ENCODE measurements at regions not wholly inside any gene's neighbourhood (a gene's known extent, or its start where the extent isn't known, plus 50 kb on each side); places are given as distances from the start of the nearest gene placed in this dataset.

- Histone ChIP-seq H2BK120ac (ENCODE audit: low read depth, low read length, poor library complexity, severe bottlenecking) (no peak overlapping the region), H2AFZ (ENCODE audit: low read length) (no peak overlapping the region), H3K9me3 (ENCODE audit: control insufficient read depth, low read depth, low read length) (no peaks in the 10 kb centered on the region), H4K8ac (replicated peaks; ENCODE audit: insufficient read length, low read depth, low read length) (no peak overlapping the region), H2BK5ac (ENCODE audit: insufficient read length, low read length) (no peak overlapping the region), H3K14ac (ENCODE audit: insufficient read depth, low read length) (no peak overlapping the region), H2AK5ac (ENCODE audit: insufficient read length, low read length) (no peak overlapping the region), H3T11ph (ENCODE audit: low read length) (no peak overlapping the region), H3K4me2 (ENCODE audit: insufficient read depth, insufficient read length, low read length) (no peak overlapping the region), H2BK12ac (ENCODE audit: insufficient read length, low read depth, low read length) (no peak overlapping the region), H3K23ac (ENCODE audit: insufficient read length, low read depth, low read length) (no peak overlapping the region), H2BK15ac (ENCODE audit: low read depth, low read length) (no peak overlapping the region), H3K56ac (ENCODE audit: insufficient read length, low read depth, low read length) (no peak overlapping the region), H3K79me2 (ENCODE audit: insufficient read depth, low read length) (no peaks in the 10 kb centered on the region), H3K23me2 (ENCODE audit: insufficient read length, low read depth, low read length, poor library complexity, severe bottlenecking) (no peaks in the 10 kb centered on the region), H4K20me1 (ENCODE audit: control insufficient read depth, insufficient read depth, insufficient read length) (no peaks in the 10 kb centered on the region), H3K4me1 (ENCODE audit: insufficient read depth, low read length) (peaks cover 7% of the 10 kb centered on the region; the same call in 1 of the 2 replicates), H3K79me1 (ENCODE audit: insufficient read depth, low read depth, low read length, poor library complexity, severe bottlenecking) (no peaks in the 10 kb centered on the region), H3K27ac (ENCODE audit: insufficient read length, low read depth, low read length) (no peak overlapping the region), H2BK20ac (ENCODE audit: low read depth, low read length, poor library complexity, severe bottlenecking) (no peak overlapping the region), H4K5ac (ENCODE audit: insufficient read length, low read depth, low read length) (no peak overlapping the region), H3K4ac (ENCODE audit: low read depth, low read length) (no peak overlapping the region), H3K9ac (ENCODE audit: extremely low read depth, insufficient read length, low read length) (no peak overlapping the region), H3K27me3 (ENCODE audit: insufficient read depth, low read length) (no peaks in the 10 kb centered on the region), H3K18ac (ENCODE audit: insufficient read length, low read depth, low read length) (no peak overlapping the region), H4K91ac (ENCODE audit: insufficient read length, low read depth, low read length) (no peak overlapping the region)
- Mint-ChIP-seq H3K36me3 (ENCODE audit: insufficient read depth in 1 of 3, low read depth in 3 of 3) (no peaks in the 10 kb centered on the region), H3K4me1 (peaks cover 78 to 89% of the 10 kb centered on the region in 2 experiments), H3K4me3 (no peak overlapping the region), H3K27ac (no peak overlapping the region), H3K9me3 (no peaks in the 10 kb centered on the region), H3K27me3 (ENCODE audit: low read depth) (no peaks in the 10 kb centered on the region; the same call in 1 of the 2 replicates)
- no CpG with 5 or more reads among the region's 2 CpGs for WGBS (ENCODE audit: extremely low coverage, insufficient read length, low lambda C conversion rate)
- DNase-seq: no peak
- no peak for TF ChIP-seq CTCF (conservative IDR thresholded peaks at IDR 0.05)
Observed at GRCh38 chr2:66684289-66684688, 249.4 kb downstream of the MEIS1 start.

Measured in H9 (cell line).